Suprapubic skin (tissue), 4 donors: ENCODE measurements at regions not wholly inside any gene's neighbourhood (a gene's known extent, or its start where the extent isn't known, plus 50 kb on each side); places are given as distances from the start of the nearest gene placed in this dataset.

Experiments
- CTCF ChIP-seq, 2 donors: fragments of 200-600 bp in 1 of 2; fragments of 450-650 bp in 1 of 2; sonication (generic) in 1 of 2; IDR thresholded peaks; one replicate each; pipeline ENCODE4 v1.5.1; 2016 to 2019; ENCODE audit warnings: antibody characterized with exemption in 2 of 2, mild to moderate bottlenecking in 1 of 2, moderate library complexity in 1 of 2
- EP300 ChIP-seq: sonication (generic); formaldehyde crosslinking; IDR thresholded peaks from one replicate; pipeline ENCODE4 v1.6.1; 2017; ENCODE audit warnings: antibody characterized with exemption
- POLR2A ChIP-seq, 2 donors: fragments of 450-650 bp; IDR thresholded peaks; one replicate each; pipeline ENCODE4 v1.6.1; 2017; ENCODE audit warnings: antibody characterized with exemption in 2 of 2, mild to moderate bottlenecking in 2 of 2, moderate library complexity in 2 of 2
- POLR2AphosphoS5 ChIP-seq, 3 donors: sonication (generic); formaldehyde crosslinking; IDR thresholded peaks; one replicate each; pipeline ENCODE4 v1.6.1; 2017; ENCODE audit warnings: antibody characterized with exemption in 3 of 3

- TF ChIP-seq CTCF (IDR thresholded peaks at IDR 0.05), result no peak
- TF ChIP-seq POLR2A (IDR thresholded peaks at IDR 0.05), result no peak
- no peak for TF ChIP-seq EP300
- TF ChIP-seq POLR2AphosphoS5 (IDR thresholded peaks at IDR 0.05), result no peak
Observed at GRCh38 chr16:9511389-9511788, 419.9 kb downstream of the HAPSTR1 start.
